HEK293T (cell line): ENCODE measurements at regions not wholly inside any gene's neighbourhood (a gene's known extent, or its start where the extent isn't known, plus 50 kb on each side); places are given as distances from the start of the nearest gene placed in this dataset.

Source experiments
- ELF4 ChIP-seq: fragments of 450-650 bp; IDR thresholded peaks from 2 replicates; pipeline ENCODE4 v1.6.1; 2017; ENCODE audit warnings: antibody characterized with exemption
- SUZ12 ChIP-seq: fragments of 450-650 bp; IDR thresholded peaks from 2 replicates; pipeline ENCODE4 v1.6.1; 2016; ENCODE audit warnings: mild to moderate bottlenecking

DNA sequence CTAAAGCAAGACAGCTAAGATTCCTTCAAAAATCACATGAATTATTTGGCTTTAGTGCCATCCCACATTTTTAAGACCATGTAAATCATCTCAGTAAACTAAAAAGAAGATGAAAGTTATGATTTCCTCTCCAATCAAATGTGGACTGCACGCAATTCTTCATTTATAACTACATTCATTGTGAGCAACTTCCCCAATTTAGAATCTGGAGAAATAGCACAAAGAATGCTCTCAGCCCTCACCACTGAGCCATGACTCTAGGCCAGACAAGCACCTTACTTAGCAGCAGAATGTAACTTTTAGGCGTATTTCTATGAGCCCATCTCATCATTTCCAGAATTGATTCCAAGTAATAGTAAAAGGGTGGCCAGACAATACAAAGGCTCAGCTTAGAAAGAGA lies 616.6 kb downstream of the TLE1 start:
- TF ChIP-seq SUZ12 (no peak), ELF4 (no peak)
